ENCODE measurements at regions not wholly inside any gene's neighbourhood (a gene's known extent, or its start where the extent isn't known, plus 50 kb on each side); places are given as distances from the start of the nearest gene placed in this dataset.

GRCh38 chr2:147449323-147449991 lies 395.4 kb upstream of the ACVR2A start:
- H3K36me3 ChIP-seq, result no peaks in the 10 kb centered on the region
- H3K4me3 ChIP-seq, result no peak overlapping the region
- no peaks in the 10 kb centered on the region for H3K9me3 ChIP-seq
- no peak overlapping the region for H3K27ac ChIP-seq
- ATAC-seq, result no peak
- no peaks in the 10 kb centered on the region for H3K27me3 ChIP-seq
- 67 to 70% methylated on average over 6 to 7 of the region's 7 CpGs for WGBS, 2 donors (ENCODE audit: low coverage in 1 of 2)
- peaks cover 0 to 12% (median 0%) of the 10 kb centered on the region in 3 donors for H3K4me1 ChIP-seq
- TF ChIP-seq CTCF (IDR thresholded peaks at IDR 0.05) (no peak), POLR2AphosphoS5 (IDR thresholded peaks at IDR 0.05) (no peak), EP300 (IDR thresholded peaks at IDR 0.05) (no peak), POLR2A (IDR thresholded peaks at IDR 0.05) (no peak)

- Histone ChIP-seq H3K9me3 (no peaks in the 10 kb centered on the region), H3K4me3 (no peak overlapping the region), H3K36me3 (no peaks in the 10 kb centered on the region), H3K27ac (no peak overlapping the region), H3K4me1 (no peaks in the 10 kb centered on the region), H3K27me3 (no peaks in the 10 kb centered on the region)
- WGBS, 2 donors (ENCODE audit: low coverage in 1 of 2), result 65 to 90% methylated on average over 2 of the region's 3 CpGs
- TF ChIP-seq POLR2AphosphoS5 (IDR thresholded peaks at IDR 0.05), result no peak
- TF ChIP-seq CTCF (IDR thresholded peaks at IDR 0.05), result no peak
- TF ChIP-seq EP300 (IDR thresholded peaks at IDR 0.05), result no peak
- no peak for TF ChIP-seq POLR2A (IDR thresholded peaks at IDR 0.05)
- no peak for ATAC-seq
Measured at GRCh38 chr2:147442816-147443215, 402.0 kb upstream of the ACVR2A start.

GRCh38 chr2:147441182-147441581 lies 403.6 kb upstream of the ACVR2A start:
- Histone ChIP-seq H3K9me3 (no peaks in the 10 kb centered on the region), H3K36me3 (no peaks in the 10 kb centered on the region), H3K27me3 (no peaks in the 10 kb centered on the region), H3K27ac (no peak overlapping the region), H3K4me3 (no peak overlapping the region), H3K4me1 (no peaks in the 10 kb centered on the region)
- 73 to 91% methylated on average over 2 to 3 of the region's 3 CpGs for WGBS, 2 donors (ENCODE audit: low coverage in 1 of 2)
- TF ChIP-seq POLR2AphosphoS5 (IDR thresholded peaks at IDR 0.05) (no peak), EP300 (IDR thresholded peaks at IDR 0.05) (no peak), POLR2A (IDR thresholded peaks at IDR 0.05) (no peak), CTCF (IDR thresholded peaks at IDR 0.05) (no peak)
- ATAC-seq, result no peak

GRCh38 chr2:147440734-147441133 lies 404.1 kb upstream of the ACVR2A start:
- H3K27me3 ChIP-seq, result no peaks in the 10 kb centered on the region
- no peak overlapping the region for H3K4me3 ChIP-seq
- no peak for TF ChIP-seq POLR2AphosphoS5 (IDR thresholded peaks at IDR 0.05)
- TF ChIP-seq POLR2A (IDR thresholded peaks at IDR 0.05), result no peak
- TF ChIP-seq EP300 (IDR thresholded peaks at IDR 0.05), result no peak
- TF ChIP-seq CTCF (IDR thresholded peaks at IDR 0.05), result no peak
- H3K4me1 ChIP-seq, result no peaks in the 10 kb centered on the region
- H3K36me3 ChIP-seq, result no peaks in the 10 kb centered on the region
- 86 to 100% methylated on average over 1 of the region's 1 CpG for WGBS, 2 donors (ENCODE audit: low coverage in 1 of 2)
- no peak for ATAC-seq
- H3K27ac ChIP-seq, result no peak overlapping the region
- H3K9me3 ChIP-seq, result no peaks in the 10 kb centered on the region

GRCh38 chr2:147439986-147440385 lies 404.8 kb upstream of the ACVR2A start:
- ATAC-seq, result no peak
- Histone ChIP-seq H3K4me1 (no peaks in the 10 kb centered on the region), H3K4me3 (no peak overlapping the region), H3K27ac (no peak overlapping the region), H3K9me3 (no peaks in the 10 kb centered on the region), H3K27me3 (no peaks in the 10 kb centered on the region), H3K36me3 (no peaks in the 10 kb centered on the region)
- TF ChIP-seq POLR2A (IDR thresholded peaks at IDR 0.05) (no peak), CTCF (IDR thresholded peaks at IDR 0.05) (no peak), POLR2AphosphoS5 (IDR thresholded peaks at IDR 0.05) (no peak), EP300 (IDR thresholded peaks at IDR 0.05) (no peak)
